GM12878 (cell line): ENCODE measurements at regions not wholly inside any gene's neighbourhood (a gene's known extent, or its start where the extent isn't known, plus 50 kb on each side); places are given as distances from the start of the nearest gene placed in this dataset.

Experiments
- ATAC-seq: fragments of 200-7000 bp; cut with Tn5 transposase; 3 replicates; pipeline ENCODE4 v1.9.1; 2020; ENCODE audit warnings: mild to moderate bottlenecking, moderate library complexity
- BruUV-seq: library from RNA; stranded (reverse); fragments of 400-500 nt; replicated peaks from 2 replicates; lab custom pipeline; 2021; lab: Mats Ljungman, UMichigan
- CTCF ChIA-PET: fragments of 300-600 bp; sonication (Branson Sonifier 250); formaldehyde crosslinking; extraction: SDS; loops from one replicate; lab custom pipeline; 2021; ENCODE audit warnings: inconsistent platforms; lab: Yijun Ruan, JAX
- POLR2A ChIA-PET: fragments of 350-600 bp; formaldehyde crosslinking; extraction: SDS; loops from one replicate; lab custom pipeline; 2021; ENCODE audit warnings: inconsistent platforms; lab: Charles Lee
- RAD21 ChIA-PET: fragments of 300-600 bp; sonication (Branson Sonifier 250); formaldehyde crosslinking; loops from one replicate; lab custom pipeline; 2023; ENCODE audit warnings: antibody characterized with exemption; ENCODE audit not compliant: unreplicated experiment; lab: Charles Lee
- SMC1A ChIA-PET: fragments of 300-600 bp; sonication (Branson Sonifier 250); formaldehyde crosslinking; loops from one replicate; lab custom pipeline; 2023; ENCODE audit not compliant: unreplicated experiment, uncharacterized antibody; lab: Charles Lee
- DNase-seq: peaks from one replicate; pipeline ENCODE4 v3.0.0-alpha.2; 2011; ENCODE audit warnings: low read depth, low spot score
- FAIRE-seq: peaks from 3 replicates; lab custom pipeline; 2011; peaks lifted over from hg19 to GRCh38; lab: Jason Lieb, UNC
- H2AFZ ChIP-seq: 2 replicates; pipeline ENCODE4 v1.6.0; 2011; ENCODE audit warnings: low read depth, low read length, control low read depth; ENCODE audit not compliant: control insufficient read depth
- H3K27ac ChIP-seq: 2 replicates; pipeline ENCODE4 v1.5.1; 2011; ENCODE audit warnings: control low read depth; ENCODE audit not compliant: control insufficient read depth, insufficient read depth
- H3K27me3 ChIP-seq, 2 experiments: replicated peaks in 1 of 2; 2 replicates each; pipeline versions ENCODE4 v1.6.0 to v1.6.1; 2011; ENCODE audit warnings: low read length in 1 of 2; ENCODE audit not compliant: control insufficient read depth in 2 of 2, insufficient read depth in 2 of 2
- H3K36me3 ChIP-seq, 2 experiments: 2 replicates each; pipeline ENCODE4 v1.5.1; 2011; ENCODE audit warnings: low read length in 1 of 2; ENCODE audit not compliant: control insufficient read depth in 2 of 2, insufficient read depth in 2 of 2
- H3K4me1 ChIP-seq: 2 replicates; pipeline ENCODE4 v1.6.1; 2011; ENCODE audit warnings: mild to moderate bottlenecking, low read length, moderate library complexity, mixed read lengths; ENCODE audit not compliant: control insufficient read depth, insufficient read depth
- H3K4me2 ChIP-seq: 2 replicates; pipeline ENCODE4 v1.6.0; 2011; ENCODE audit warnings: control low read depth; ENCODE audit not compliant: control insufficient read depth, insufficient read depth
- H3K4me3 ChIP-seq: fragments of 200-600 bp; sonication (generic); 2 replicates; pipeline ENCODE4 v1.5.1; 2016
- H3K79me2 ChIP-seq: 2 replicates; pipeline ENCODE4 v1.6.0; 2011; ENCODE audit warnings: low read length; ENCODE audit not compliant: control insufficient read depth, insufficient read depth
- H3K9ac ChIP-seq: 2 replicates; pipeline ENCODE4 v1.8.0; 2011; ENCODE audit warnings: low read length, control low read depth, mixed read lengths; ENCODE audit not compliant: control insufficient read depth, insufficient read depth
- H3K9me3 ChIP-seq: replicated peaks from 3 replicates; pipeline ENCODE4 v1.5.1; 2011; ENCODE audit warnings: mild to moderate bottlenecking, low read length; ENCODE audit not compliant: control insufficient read depth, insufficient read depth
- H4K20me1 ChIP-seq: 2 replicates; pipeline ENCODE4 v1.6.0; 2011; ENCODE audit not compliant: control insufficient read depth, insufficient read depth
- BCL11A ChIP-seq: IDR thresholded peaks from 2 replicates; pipeline ENCODE4 v1.6.1; 2011; ENCODE audit warnings: low read depth, low read length
- BHLHE40 ChIP-seq, 2 experiments: fragments of 450-650 bp in 1 of 2; IDR thresholded peaks; 2 replicates each; pipeline ENCODE4 v1.6.1; 2011 to 2017; ENCODE audit warnings: low read depth in 2 of 2, borderline replicate concordance in 1 of 2, improper control_type of control experiment in 1 of 2, low read length in 1 of 2, mild to moderate bottlenecking in 1 of 2
- CTCF ChIP-seq, 3 experiments: IDR thresholded peaks in 2 of 3; conservative IDR thresholded peaks in 1 of 3; 2 replicates each; pipeline ENCODE4 v1.5.1; 2011; ENCODE audit warnings: low read depth in 3 of 3, low read length in 3 of 3, mild to moderate bottlenecking in 3 of 3, control low read depth in 2 of 3, moderate library complexity in 2 of 3, inconsistent platforms in 1 of 3, mixed read lengths in 1 of 3; ENCODE audit not compliant: control insufficient read depth in 2 of 3, insufficient read depth in 1 of 3; ENCODE audit errors: extremely low read depth in 1 of 3
- MYC ChIP-seq: IDR thresholded peaks from 2 replicates; pipeline ENCODE4 v1.6.1; 2011; ENCODE audit warnings: mild to moderate bottlenecking, low read length, moderate library complexity, inconsistent platforms; ENCODE audit not compliant: insufficient read depth, insufficient replicate concordance, insufficient read length, severe bottlenecking
- NKRF ChIP-seq: fragments of 450-650 bp; conservative IDR thresholded peaks from 2 replicates; pipeline ENCODE4 v1.6.1; 2017; ENCODE audit warnings: mild to moderate bottlenecking, moderate library complexity
- NRF1 ChIP-seq: conservative IDR thresholded peaks from 2 replicates; pipeline ENCODE4 v1.6.1; 2011; ENCODE audit warnings: mild to moderate bottlenecking, low read depth, low read length, improper control_type of control experiment
- TCF3 ChIP-seq: IDR thresholded peaks from 2 replicates; pipeline ENCODE4 v1.6.1; 2012; ENCODE audit warnings: low read depth, mild to moderate bottlenecking, low read length, borderline replicate concordance; ENCODE audit not compliant: insufficient read depth
- ZBTB40 ChIP-seq: fragments of 450-650 bp; IDR thresholded peaks from 2 replicates; pipeline ENCODE4 v1.6.1; 2016; ENCODE audit warnings: mild to moderate bottlenecking, moderate library complexity, borderline replicate concordance
- ZNF592 ChIP-seq: fragments of 450-650 bp; IDR thresholded peaks from 2 replicates; pipeline ENCODE4 v1.6.1; 2017; ENCODE audit warnings: mild to moderate bottlenecking, moderate library complexity
- WGBS: methylation state at CpG from one replicate; pipeline ENCODE4 v1.1.6; 2016; ENCODE audit warnings: low lambda C conversion rate; ENCODE audit not compliant: insufficient replicate concordance, insufficient coverage; ENCODE audit errors: missing lambda C conversion rate; 5-methylcytosine and 5-hydroxymethylcytosine counted together
- in situ Hi-C: fragments of 300-500 bp; cut with MboI; formaldehyde crosslinking; loops from 9 replicates; pipeline ENCODE4 v1.14.3; 2018; ENCODE audit warnings: mixed read lengths
- intact Hi-C: fragments of 100-400 bp; cut with micrococcal nuclease; formaldehyde crosslinking; loops from one replicate; pipeline ENCODE4 v1.14.2; 2022; ENCODE audit not compliant: unreplicated experiment

- TF ChIP-seq BHLHE40 (IDR thresholded peaks at IDR 0.05; ENCODE audit: borderline replicate concordance in 1 of 2, low read depth in 2 of 2, low read length in 1 of 2): no peak
These were observed 161.0 kb downstream of the MCHR2 start (continued) for GRCh38 chr6:99833034-99833433.

- no TSS peak for BruUV-seq
- no peak overlapping the region for H3K4me2 ChIP-seq
- ATAC-seq: no peak
- TF ChIP-seq ZBTB40: no peak
- no peak for TF ChIP-seq NKRF
- no peak for TF ChIP-seq CTCF (IDR thresholded peaks at IDR 0.05 in 2 of 3, conservative IDR thresholded peaks at IDR 0.05 in 1 of 3; ENCODE audit: control insufficient read depth in 2 of 3, extremely low read depth in 1 of 3, insufficient read depth in 1 of 3, low read depth in 3 of 3, low read length in 3 of 3)
- TF ChIP-seq TCF3: no peak
- TF ChIP-seq MYC: no peak
- no peak for TF ChIP-seq BCL11A
- no peak for TF ChIP-seq NRF1
- TF ChIP-seq ZNF592: no peak
These were observed 157.6 kb downstream of the MCHR2 start for GRCh38 chr6:99836471-99836870.

More at GRCh38 chr6:99836471-99836870, 157.6 kb downstream of the MCHR2 start:
- H3K9ac ChIP-seq: no peak overlapping the region
- in situ Hi-C loops: no loop called here
- H3K36me3 ChIP-seq: no peaks in the 10 kb centered on the region
- ChIA-PET POLR2A (no interaction called here), RAD21 (no interaction called here), SMC1A (no interaction called here), CTCF (no interaction called here)
- intact Hi-C loops: no loop called here
- no peaks in the 10 kb centered on the region for H3K9me3 ChIP-seq
- DNase-seq (no peak), FAIRE-seq (no peak)
- no peaks in the 10 kb centered on the region for H3K4me1 ChIP-seq
- no peak overlapping the region for H3K4me3 ChIP-seq
- H3K27me3 ChIP-seq: no peaks in the 10 kb centered on the region
- WGBS: 18% methylated on average over 3 of the region's 3 CpGs
- no peaks in the 10 kb centered on the region for H4K20me1 ChIP-seq
- H3K79me2 ChIP-seq: no peaks in the 10 kb centered on the region
- no peak overlapping the region for H3K27ac ChIP-seq
- no peak overlapping the region for H2AFZ ChIP-seq
